GM23248 (cell line): ENCODE measurements at regions not wholly inside any gene's neighbourhood (a gene's known extent, or its start where the extent isn't known, plus 50 kb on each side); places are given as distances from the start of the nearest gene placed in this dataset.

ENCODE experiments used
- EZH2 ChIP-seq: fragments of 200-600 bp; sonication (generic); IDR thresholded peaks from 2 replicates; pipeline ENCODE4 v1.6.1; 2018; ENCODE audit warnings: antibody characterized with exemption, mild to moderate bottlenecking; ENCODE audit not compliant: insufficient read depth, poor library complexity, severe bottlenecking
- EZH2phosphoT487 ChIP-seq: fragments of 200-600 bp; sonication (generic); IDR thresholded peaks from 2 replicates; pipeline ENCODE4 v1.6.1; 2018; ENCODE audit warnings: antibody characterized with exemption, moderate library complexity, mild to moderate bottlenecking, low read depth; ENCODE audit not compliant: insufficient read depth

GRCh38 chr2:187250137-187250536, 197.9 kb downstream of the CALCRL start:
- TF ChIP-seq EZH2 (no peak), EZH2phosphoT487 (no peak)
